ENCODE measurements at regions not wholly inside any gene's neighbourhood (a gene's known extent, or its start where the extent isn't known, plus 50 kb on each side); places are given as distances from the start of the nearest gene placed in this dataset.

DNA sequence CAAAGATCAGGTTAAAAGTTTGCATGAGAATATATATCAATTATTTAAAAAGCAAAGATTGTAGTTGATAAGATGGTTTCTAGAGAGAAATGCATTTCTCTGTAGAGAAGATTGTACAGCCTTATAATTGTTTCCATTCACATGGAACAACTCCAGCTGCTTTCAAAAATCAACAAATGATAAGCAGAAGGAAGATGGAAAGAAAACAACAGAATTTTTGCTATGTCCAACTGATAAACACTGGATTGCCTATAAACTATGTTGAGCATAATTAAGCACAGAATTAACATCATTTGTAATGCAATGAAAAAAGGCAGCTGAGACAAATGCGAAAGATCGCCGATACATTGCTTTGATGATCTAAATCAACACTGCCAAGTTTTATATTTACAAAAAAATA is 89.0 kb downstream of the C3orf85 start:
- no peak for TF ChIP-seq CHD2 (IDR thresholded peaks at IDR 0.05; ENCODE audit: borderline replicate concordance, low read depth, low read length)
- no peak for TF ChIP-seq RAD21 (IDR thresholded peaks at IDR 0.05; ENCODE audit: insufficient read depth, low read depth, low read length)

All from GM12878 (cell line).